Glutamatergic neuron (in vitro differentiated cells): ENCODE measurements at regions not wholly inside any gene's neighbourhood (a gene's known extent, or its start where the extent isn't known, plus 50 kb on each side); places are given as distances from the start of the nearest gene placed in this dataset.
"Not testable (repeated sequence)": the region's sequence is repeated elsewhere in the genome, so short reads cannot be mapped to it uniquely, and the experiment has no call there.

ENCODE experiments used
- DNase-seq: peaks from one replicate; pipeline ENCODE4 v3.0.0; 2022
- H3K27ac Mint-ChIP-seq: one replicate; pipeline ENCODE4 v1.8.0; 2020; ENCODE audit warnings: mild to moderate bottlenecking, mixed read lengths, inconsistent platforms; ENCODE audit not compliant: unreplicated experiment
- H3K27me3 Mint-ChIP-seq: one replicate; pipeline ENCODE4 v1.8.0; 2020; ENCODE audit warnings: mild to moderate bottlenecking, moderate library complexity, mixed read lengths, inconsistent platforms; ENCODE audit not compliant: unreplicated experiment
- H3K36me3 Mint-ChIP-seq: one replicate; pipeline ENCODE4 v1.8.0; 2020; ENCODE audit warnings: mild to moderate bottlenecking, mixed read lengths, inconsistent platforms; ENCODE audit not compliant: unreplicated experiment
- H3K4me1 Mint-ChIP-seq: one replicate; pipeline ENCODE4 v1.8.0; 2020; ENCODE audit warnings: mild to moderate bottlenecking, low read depth, mixed read lengths, inconsistent platforms; ENCODE audit not compliant: unreplicated experiment
- H3K4me3 Mint-ChIP-seq: one replicate; pipeline ENCODE4 v1.8.0; 2020; ENCODE audit warnings: mild to moderate bottlenecking, mixed read lengths, inconsistent platforms; ENCODE audit not compliant: unreplicated experiment
- H3K9me3 Mint-ChIP-seq: one replicate; pipeline ENCODE4 v1.8.0; 2020; ENCODE audit warnings: mild to moderate bottlenecking, moderate library complexity, mixed read lengths, inconsistent platforms; ENCODE audit not compliant: unreplicated experiment
- CTCF ChIP-seq: fragments of 200-600 bp; sonication (generic); IDR thresholded peaks from one replicate; pipeline ENCODE4 v1.5.0; 2021; ENCODE audit not compliant: partially characterized antibody, unreplicated experiment

GRCh38 chr1:10950316-10951172 is 61.9 kb upstream of the TARDBP start:
- no peak for TF ChIP-seq CTCF
- Mint-ChIP-seq H3K27ac (no peak overlapping the region), H3K4me1 (peaks cover 6% of the 10 kb centered on the region), H3K9me3 (peaks cover 3% of the 10 kb centered on the region), H3K4me3 (no peak overlapping the region), H3K36me3 (no peaks in the 10 kb centered on the region), H3K27me3 (peaks cover 10% of the 10 kb centered on the region)
- no peak for DNase-seq

GRCh38 chr1:10951298-10951697 is 61.2 kb upstream of the TARDBP start:
- not testable (repeated sequence) for H3K27me3 Mint-ChIP-seq, H3K36me3 Mint-ChIP-seq, H3K4me3 Mint-ChIP-seq, H3K27ac Mint-ChIP-seq, H3K4me1 Mint-ChIP-seq, DNase-seq, H3K9me3 Mint-ChIP-seq

- Mint-ChIP-seq H3K27ac (no peak overlapping the region), H3K9me3 (peaks cover 3% of the 10 kb centered on the region), H3K36me3 (no peaks in the 10 kb centered on the region), H3K4me3 (no peak overlapping the region), H3K27me3 (peaks cover 5% of the 10 kb centered on the region), H3K4me1 (peaks cover 4% of the 10 kb centered on the region)
- DNase-seq: no peak
- TF ChIP-seq CTCF: no peak
Observed at GRCh38 chr1:10951961-10952360, 60.5 kb upstream of the TARDBP start.

- Mint-ChIP-seq H3K27me3 (peaks cover 11% of the 10 kb centered on the region), H3K4me1 (peaks cover under 1% of the 10 kb centered on the region), H3K4me3 (no peak overlapping the region), H3K36me3 (no peaks in the 10 kb centered on the region), H3K9me3 (peaks cover 5% of the 10 kb centered on the region), H3K27ac (no peak overlapping the region)
- DNase-seq: no peak
- TF ChIP-seq CTCF: no peak
Observed at GRCh38 chr1:10953505-10954193, 58.8 kb upstream of the TARDBP start.

- no peak overlapping the region for H3K4me3 Mint-ChIP-seq
- no peak for TF ChIP-seq CTCF
- H3K36me3 Mint-ChIP-seq: no peaks in the 10 kb centered on the region
- H3K27ac Mint-ChIP-seq: no peak overlapping the region
- DNase-seq: no peak
- no peaks in the 10 kb centered on the region for H3K4me1 Mint-ChIP-seq
- peaks cover 3% of the 10 kb centered on the region for H3K9me3 Mint-ChIP-seq
- H3K27me3 Mint-ChIP-seq: peaks cover 9% of the 10 kb centered on the region
Observed at GRCh38 chr1:10957133-10957532, 55.3 kb upstream of the TARDBP start.
